Stimulated activated CD8-positive, alpha-beta memory T cell treated with anti-CD3 and anti-CD28 coated beads, Interleukin-12 subunit alpha, Interleukin-12 subunit beta, amount 100 ng/mL, for 1 hour (primary cell): ENCODE measurements at regions not wholly inside any gene's neighbourhood (a gene's known extent, or its start where the extent isn't known, plus 50 kb on each side); places are given as distances from the start of the nearest gene placed in this dataset.
"Not testable (repeated sequence)": the region's sequence is repeated elsewhere in the genome, so short reads cannot be mapped to it uniquely, and the experiment has no call there.

Experiments used
- DNase-seq: peaks from one replicate; pipeline ENCODE4 v3.0.0-alpha.2; 2020; ENCODE audit warnings: low read depth

GRCh38 chr21:14613486-14614224, 67.5 kb upstream of the SAMSN1 start:
- DNase-seq = no peak

DNA sequence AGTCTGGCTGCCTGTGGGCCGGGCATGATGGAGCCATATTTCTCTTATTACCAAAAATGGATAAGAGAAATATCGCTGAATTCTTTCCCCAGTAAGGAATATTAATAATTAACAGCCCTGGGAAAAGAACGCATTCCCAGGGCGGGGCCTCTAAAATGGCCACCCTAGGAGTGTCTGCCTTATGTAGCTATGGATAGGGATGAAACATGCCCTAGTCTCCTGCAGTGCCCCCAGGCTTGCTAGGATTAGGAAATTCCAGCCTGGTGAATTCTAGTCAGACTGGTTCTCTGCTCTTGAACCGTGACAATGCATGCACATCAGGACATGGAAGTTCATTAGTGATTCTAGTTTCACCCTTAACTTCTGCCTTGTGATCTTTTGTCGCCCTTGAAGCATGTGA, 64.0 kb upstream of the SAMSN1 start:
- DNase-seq = not testable (repeated sequence)

GRCh38 chr21:14609274-14609673, 63.2 kb upstream of the SAMSN1 start:
- DNase-seq = no peak

DNA sequence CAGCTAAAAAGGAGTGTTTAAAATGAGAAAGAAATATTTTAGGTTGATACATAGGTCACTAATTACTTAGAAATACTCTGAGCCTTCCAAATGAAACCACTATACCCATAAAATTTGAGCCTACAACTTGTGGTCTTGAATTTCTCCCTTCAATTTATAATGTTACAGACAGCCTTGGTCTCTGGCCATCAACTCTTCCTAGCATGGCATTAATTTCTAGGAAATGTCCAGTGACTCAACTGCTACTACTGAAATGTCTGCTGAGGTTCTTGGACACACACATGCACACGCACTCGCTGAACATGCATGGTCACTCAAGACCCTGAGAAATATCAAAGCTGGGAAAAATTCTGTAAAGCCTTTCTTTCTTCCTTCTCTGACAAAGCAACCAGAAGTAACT, 61.1 kb upstream of the SAMSN1 start:
- DNase-seq = no peak

DNA sequence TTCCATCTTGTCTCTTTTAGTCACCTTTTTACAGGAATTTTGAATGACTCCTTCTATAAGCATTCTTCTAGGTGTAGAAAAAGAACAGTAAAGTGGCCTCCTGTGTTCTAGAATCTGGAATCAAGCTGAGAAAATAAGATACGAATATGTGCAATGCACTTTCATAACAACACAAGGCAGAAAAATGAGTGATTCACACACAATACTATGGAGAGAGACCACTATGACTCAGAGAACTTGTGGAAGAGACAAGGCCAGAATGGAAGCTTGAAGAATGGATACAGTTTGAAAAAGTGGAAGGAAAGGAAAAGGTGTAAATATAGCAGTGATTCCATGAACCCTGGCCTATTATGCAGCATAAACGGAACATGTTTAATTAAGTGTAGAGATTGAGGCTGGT, 57.1 kb upstream of the SAMSN1 start:
- DNase-seq = no peak

- no peak for DNase-seq
Observed at GRCh38 chr21:14602382-14602958, 56.4 kb upstream of the SAMSN1 start.

DNA sequence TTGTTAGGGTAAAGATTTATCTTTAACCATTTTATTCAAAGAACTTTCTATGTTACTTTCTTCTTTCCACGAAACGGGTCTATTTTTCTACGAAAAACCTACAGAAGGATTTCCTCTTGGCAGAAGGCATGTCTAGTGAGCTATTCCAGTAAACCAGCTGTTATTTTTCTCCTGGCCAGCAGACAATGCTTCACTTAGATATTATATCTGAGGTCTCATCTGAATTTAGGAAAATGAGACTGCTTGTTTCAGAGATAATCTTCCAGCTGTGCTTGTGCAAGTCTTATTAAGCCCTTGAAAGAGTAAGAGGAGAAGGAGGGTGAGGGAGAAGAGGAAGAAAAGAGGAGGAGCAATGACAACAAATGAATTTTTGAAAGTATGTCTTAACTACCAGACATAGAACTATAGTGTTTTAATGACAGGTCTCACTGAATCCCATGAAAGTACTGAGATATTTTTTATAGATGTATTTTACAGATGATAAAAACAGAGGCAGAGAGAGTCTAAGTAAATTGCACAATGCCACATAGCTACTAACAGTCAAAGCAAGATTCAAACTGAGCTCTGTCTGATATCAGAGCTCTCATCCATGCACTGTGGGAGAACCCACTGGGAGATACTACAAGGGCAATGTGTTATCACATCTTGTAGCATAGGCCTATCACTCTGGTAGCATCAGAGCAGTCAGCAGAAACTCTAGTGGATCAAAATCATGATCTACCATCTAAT, 54.6 kb upstream of the SAMSN1 start:
- DNase-seq = no peak

- DNase-seq = no peak
Observed at GRCh38 chr21:14598065-14598464, 52.0 kb upstream of the SAMSN1 start.
